ENCODE measurements at regions not wholly inside any gene's neighbourhood (a gene's known extent, or its start where the extent isn't known, plus 50 kb on each side); places are given as distances from the start of the nearest gene placed in this dataset.

DNA sequence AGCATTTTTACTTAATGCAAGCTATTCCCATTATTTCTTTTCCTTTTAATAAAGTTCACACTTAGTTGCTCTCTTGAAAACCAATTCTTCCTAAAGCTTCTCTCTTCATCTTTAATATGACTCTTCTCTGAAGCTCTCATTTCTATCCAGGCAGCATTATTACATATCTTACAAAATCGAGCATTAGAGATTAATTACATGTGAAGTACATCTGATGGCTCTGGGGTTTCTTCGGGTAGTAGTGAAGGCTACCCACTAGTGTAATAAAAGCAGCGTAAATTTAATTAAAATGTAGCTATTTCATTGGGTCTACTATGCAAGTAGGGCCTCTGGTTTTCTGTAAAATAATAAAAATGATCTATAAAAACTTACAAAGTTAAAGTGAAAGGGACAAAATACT, 513.6 kb upstream of the DPH6 start:
- TF ChIP-seq CTCF (IDR thresholded peaks at IDR 0.05) (no peak), EZH2 (IDR thresholded peaks at IDR 0.05; ENCODE audit: borderline replicate concordance, insufficient read depth, low read depth, low read length, poor library complexity, severe bottlenecking) (no peak)
